ENCODE measurements at regions not wholly inside any gene's neighbourhood (a gene's known extent, or its start where the extent isn't known, plus 50 kb on each side); places are given as distances from the start of the nearest gene placed in this dataset.
"Not testable (repeated sequence)": the region's sequence is repeated elsewhere in the genome, so short reads cannot be mapped to it uniquely, and the experiment has no call there.

DNA sequence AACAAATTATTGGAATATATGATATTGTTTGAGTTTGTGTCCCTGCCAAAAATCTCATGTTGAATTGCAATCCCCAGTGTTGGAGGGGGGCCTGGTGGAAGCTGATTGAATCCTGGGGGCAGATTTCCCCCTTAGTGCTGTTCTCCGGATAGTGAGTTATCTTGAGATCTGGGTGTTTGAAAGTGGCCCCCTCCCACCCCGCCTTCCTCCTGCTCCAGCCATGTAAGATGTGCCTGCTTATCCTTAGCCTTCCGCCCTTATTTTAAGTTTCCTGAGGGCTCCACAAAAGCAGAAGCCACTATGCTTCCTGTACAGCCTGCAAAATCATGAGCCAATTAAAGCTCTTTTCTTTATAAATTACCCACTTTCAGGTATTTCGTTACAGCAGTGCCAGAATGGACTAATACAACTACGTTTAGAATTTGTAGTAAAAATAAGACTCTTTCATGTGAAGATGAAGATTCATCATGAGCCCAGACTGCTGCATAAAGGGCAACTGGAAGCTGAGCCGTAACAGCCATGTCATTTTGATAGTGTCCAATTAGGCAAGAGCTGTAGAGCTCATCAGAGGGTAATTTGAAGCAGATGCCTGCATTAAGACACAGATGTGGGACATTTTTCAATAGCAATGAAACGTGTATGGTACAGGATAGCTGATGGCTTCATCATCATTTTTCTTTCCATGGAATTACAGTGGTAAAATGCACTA, 1007.2 kb downstream of the REEP3 start:
- DNase-seq = no peak

DNA sequence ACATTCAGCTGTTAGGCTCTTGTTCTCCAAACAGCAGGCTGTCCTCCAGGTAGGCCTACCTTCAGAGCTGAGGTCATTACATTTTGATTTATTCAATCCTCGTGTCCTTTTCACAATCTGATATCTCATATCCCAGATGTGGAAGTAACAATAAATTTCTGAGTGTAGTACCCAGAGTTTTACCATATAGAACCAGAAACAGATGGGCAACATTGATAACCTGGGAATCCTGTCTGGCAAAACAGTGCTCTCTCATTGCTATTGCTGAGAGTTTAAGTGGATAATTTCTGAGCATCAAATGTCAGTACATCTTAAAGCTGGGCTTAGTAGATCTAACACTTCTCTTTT, 1007.8 kb downstream of the REEP3 start:
- no peak for DNase-seq

DNA sequence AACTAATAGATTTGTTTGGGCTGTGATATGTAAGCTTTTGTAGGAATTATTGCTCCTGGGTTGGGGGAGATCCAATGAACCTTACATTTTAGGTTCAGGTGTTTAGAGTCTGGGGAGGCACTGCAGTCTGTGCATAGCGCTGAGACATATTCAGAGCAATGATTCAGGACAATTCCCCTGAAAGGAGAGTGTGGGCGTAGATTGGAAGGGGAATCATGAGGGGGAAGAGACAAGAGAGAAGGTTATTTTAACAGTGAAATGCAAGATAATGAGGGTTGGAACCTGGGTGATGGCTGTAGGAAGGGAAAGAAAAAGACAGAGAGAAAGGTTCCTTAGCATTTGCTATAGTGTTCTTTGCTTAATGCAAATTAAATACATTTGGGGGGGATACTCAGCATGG, 1013.4 kb downstream of the REEP3 start:
- no peak for DNase-seq

DNA sequence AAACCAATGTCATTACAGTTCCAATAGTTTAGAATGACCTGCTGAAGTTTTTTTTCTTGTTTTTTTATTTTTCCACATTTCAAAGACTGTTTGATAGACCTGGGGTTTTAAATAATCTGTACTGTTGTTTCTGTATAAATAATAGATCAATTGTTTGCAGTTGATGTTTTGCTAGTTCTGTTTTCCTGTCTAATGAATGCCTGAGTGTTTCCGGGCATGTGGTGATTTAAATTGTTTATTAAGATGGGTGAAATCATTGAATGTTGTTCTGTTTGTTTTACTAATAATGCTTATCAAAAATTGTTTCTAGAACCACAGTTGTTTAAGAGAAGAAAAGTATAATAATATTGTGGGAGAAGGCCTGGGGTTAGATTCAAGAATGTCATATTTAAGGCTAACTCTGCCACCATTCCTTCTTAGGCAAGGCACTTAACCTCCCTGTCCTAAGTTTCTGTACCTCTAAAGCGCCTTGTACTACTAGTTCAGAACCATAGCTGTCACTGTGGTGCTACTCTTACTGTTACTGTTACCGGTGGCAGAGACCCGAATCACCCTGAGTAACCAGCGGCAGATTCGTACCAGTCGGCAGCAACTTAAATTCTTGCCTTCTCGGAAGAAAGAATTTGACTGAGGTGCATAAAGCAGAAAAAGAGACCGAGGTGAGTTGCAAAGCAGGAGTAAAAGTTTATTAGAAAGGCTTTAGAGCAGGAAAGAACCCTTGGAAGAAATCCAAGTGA, 1014.1 kb downstream of the REEP3 start:
- no peak for DNase-seq

DNA sequence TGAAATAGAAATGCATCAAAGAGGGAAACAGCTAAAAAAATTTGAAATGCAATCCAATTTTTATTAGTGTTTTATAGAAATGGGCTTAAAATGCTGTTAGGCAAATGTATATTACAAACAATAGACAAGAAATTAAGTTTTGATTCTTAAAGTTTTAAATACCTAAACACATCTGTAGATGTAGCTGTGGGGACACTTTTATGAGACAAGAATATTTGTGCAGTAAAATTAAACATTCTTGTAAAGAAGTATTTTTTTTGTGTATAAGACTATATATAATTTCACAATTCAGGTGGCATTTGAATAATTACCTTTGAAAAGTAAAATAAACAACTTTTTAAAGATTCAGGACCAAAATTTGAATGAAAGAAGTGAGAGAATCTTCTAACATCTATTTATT, 1015.9 kb downstream of the REEP3 start:
- no peak for DNase-seq

DNA sequence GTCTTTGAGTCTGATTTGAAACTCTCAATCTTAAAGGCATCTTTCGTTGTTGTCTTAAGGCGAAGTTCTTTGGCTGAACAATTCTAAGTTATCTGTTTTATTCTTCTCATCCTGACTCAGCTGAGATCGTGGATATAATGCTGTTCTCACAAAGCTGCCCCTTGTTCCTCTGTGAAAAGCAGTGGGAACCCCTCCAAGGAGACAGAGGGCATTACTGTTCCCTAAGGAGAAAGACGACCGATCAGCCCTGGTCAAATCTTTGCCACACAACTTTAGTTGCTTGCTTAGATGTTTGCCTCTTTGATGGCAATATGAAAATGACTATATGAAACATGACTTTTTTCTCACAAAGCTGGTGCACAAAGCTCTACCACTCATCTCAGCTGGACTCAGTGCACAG, 1016.7 kb downstream of the REEP3 start:
- DNase-seq = no peak

DNA sequence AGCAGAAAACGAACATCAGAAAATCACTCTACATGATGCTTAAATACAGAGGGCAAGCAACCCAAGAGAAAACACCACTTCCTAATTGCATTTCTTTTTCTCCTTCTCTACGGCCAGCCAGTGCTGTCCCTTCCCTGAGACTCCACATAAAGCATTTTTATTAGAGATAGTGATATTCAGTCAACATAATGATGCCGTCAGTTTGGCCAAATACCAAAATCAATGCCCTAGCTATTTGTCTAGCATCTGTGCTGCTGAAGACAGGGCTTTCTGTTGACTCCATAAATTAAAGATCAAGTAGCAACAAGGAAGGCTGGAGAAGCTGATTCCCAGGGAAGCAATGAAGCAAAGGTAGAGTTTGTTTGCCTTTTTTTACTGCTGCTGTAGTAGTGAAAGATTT, 1024.9 kb downstream of the REEP3 start:
- DNase-seq = no peak

DNA sequence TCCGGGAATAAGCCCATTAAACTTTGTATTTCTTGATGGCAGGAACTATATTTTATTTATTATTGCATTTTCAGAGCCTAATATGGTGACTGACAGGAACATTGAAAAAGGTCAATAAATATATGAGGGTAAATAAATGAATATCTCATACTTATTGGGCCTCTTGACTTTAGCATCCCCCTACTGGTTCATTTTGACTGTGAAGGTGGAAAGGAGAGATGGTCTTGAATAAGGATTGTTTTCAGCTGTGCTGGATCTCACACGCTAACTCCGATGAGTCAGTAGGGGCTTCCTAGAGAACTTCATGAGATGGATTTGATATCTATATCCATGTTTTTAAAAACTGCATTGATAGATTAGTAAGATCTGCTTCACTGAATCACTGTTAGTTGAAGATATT, 1026.0 kb downstream of the REEP3 start:
- no peak for DNase-seq

DNA sequence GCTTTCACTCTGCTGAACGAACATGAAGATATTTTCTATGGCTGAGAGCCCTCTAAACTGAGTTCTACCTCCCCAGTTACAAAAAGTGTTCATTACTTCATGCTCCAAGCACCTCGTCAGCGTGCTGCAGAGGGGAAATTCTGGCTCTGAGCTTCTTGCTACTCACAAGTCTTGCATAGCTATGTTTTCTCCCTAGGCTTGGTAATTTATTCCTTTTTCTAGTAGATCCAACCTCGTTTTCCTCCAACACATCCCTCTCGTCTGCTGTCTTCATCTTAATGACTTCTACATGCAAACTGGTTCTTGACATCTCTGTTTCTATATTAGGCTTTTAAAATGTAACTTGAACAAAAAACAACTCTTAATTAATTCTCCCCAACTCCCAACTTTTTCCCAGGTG, 1034.5 kb downstream of the REEP3 start:
- DNase-seq = no peak

DNA sequence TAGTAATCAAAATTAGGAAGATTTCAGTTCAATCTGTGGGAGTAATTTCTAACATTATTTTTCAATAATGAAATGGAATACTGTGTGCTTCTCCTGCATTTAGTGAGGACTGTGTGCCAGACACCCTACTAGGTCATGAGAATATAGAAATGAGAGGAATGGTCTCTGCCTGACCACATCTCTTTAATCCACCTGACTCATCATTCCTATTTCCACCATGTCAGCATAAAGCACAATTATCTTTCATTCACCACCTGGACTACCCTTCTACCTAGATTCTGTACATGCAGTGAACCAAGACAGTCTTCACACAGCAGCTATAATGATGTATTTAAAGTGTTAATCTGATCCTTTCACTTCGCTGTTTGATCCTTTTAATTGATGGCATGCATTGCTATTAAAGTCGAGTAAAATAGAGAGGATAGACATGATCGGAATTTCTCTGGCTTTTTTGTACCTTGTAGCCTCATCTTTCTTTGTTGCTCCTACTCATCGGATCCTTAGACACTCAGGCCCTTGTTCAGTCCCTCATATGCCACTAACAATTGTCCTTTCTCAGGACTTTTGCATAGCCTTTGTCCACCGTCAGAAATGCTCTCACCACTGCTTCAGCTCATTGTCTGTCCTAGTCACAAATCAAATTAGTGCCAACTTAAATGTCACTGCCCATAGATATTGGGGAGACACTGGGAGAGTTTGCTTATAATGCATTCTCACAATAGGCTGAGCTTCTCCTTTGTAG, 1037.1 kb downstream of the REEP3 start:
- no peak for DNase-seq

DNA sequence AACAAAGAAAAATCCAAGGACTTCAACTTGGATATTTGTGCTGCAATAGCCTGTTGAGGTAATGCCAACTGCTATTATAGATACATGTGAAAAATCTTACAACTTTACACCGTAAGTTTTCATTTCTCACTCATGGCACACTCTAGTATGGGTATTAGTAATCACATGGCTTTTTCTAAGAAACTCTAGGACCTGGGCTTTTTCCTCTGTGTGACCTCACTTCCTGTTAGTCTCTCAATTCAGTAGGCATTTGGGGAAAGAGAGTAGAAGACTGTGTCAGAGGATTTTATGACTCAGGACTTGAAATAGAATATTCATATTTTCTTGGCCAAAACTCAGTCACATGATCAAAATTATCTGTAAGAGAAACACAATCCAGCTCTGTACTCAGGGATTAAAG, 1049.9 kb downstream of the REEP3 start:
- DNase-seq = no peak

DNA sequence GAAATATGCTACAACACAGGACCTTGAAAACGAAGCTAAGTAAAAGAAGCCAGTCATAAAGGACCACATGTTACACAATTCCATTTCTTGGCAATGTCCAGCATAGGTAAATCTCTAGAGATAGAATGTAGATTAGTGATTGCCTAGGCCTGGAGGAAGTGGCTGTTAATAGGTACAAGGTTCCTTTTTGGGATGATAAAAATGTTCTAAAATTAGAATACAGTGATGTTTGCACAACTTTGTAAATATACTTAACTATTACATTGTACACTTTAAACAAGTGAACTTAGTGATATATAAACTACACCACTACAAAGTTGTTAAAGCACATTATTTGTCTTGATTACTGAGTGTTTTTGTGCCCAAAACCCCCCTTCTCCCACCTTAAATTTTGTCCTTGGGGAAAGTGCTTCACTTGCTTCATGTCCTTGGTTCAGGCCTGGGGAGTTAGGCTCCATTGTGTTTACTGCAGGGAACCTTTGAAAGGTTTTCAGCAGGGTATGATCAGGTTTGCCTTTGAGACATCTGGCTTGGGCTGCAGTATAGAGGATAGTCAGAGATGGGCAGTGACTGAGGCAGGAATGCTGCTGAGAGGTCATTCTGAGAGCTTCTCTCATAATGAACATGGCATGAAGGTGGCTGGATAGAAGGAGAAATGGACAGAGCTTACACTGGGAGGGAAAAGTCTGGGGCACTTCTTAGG, 1052.6 kb downstream of the REEP3 start:
- no peak for DNase-seq

DNA sequence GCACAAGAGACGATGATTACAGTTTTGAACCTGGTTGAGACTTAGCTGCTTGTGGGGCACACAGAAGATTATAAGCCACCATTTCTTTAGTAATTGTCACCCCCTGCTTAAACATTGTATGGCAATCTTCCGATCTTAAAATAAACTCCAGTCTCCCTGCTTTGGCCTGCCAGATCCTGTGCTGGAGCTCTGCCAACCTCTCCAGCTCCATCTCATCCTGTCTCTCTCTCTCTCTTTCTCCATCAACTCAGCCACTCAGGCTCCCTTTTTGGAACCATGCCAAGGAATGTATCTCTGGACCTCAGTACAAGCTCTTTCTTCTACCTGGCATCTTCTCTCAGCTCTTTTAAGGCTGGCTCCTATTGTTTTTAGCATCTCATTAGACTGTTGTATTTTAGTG, 1053.2 kb downstream of the REEP3 start:
- DNase-seq = no peak

DNA sequence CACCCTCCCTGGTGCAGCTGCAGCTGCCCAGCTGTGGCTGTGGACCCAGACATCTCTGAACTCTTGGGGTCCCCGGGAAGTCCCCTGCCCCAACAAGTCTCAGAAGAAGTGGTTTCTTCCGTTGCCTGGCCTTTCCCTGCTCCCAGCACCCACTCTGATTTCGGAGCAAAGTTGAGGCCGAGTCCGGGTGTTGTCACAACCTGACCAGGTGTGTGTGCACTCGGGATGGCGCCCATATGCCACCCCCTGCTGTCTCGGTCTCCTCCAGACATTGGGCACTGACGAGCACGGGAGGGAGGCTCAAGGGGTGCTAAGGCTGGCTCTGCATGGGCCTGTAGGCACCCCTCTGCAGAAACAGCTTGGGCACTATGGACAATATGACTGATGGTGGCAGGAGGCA, 1055.3 kb downstream of the REEP3 start:
- DNase-seq = no peak

DNA sequence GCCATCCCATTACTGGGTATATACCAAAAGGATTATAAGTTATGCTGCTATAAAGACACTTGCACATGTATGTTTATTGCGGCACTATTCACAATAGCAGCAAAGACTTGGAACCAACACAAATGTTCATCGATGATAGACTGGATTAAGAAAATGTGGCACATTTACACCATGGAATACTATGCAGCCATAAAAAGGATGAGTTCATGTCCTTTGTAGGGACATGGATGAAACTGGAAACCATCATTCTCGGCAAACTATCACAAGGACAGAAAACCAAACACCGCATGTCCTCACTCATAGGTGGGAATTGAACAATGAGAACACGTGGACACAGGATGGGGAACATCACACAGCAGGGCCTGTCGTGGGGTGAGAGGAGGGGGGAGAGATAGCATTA, 1057.6 kb downstream of the REEP3 start:
- not testable (repeated sequence) for DNase-seq

DNA sequence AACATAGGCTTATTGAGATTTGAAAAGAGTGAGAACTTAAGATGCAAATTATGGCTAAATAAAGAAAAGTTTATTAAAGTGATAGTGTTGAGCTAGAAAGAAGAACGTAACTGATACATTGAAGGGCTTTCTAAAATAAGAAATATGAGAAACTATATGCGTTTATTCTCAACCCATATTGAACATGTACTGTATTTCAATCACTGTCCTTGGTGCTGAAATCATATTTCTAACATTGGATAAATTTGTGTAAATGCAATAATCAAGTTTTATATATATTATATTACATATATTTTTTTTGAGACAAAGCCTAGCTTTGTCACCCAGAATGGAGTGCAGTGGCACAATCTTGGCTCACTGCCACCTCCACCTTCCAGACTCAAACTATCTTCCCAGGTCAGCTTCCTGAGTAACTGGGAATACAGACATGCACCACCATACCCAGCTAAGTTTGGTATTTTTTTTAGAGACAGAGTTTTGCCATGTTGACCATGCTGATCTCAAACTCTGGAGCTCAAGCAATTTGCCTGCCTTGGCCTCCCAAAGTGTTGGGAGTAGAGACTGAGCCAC, 1065.8 kb downstream of the REEP3 start:
- no peak for DNase-seq

DNA sequence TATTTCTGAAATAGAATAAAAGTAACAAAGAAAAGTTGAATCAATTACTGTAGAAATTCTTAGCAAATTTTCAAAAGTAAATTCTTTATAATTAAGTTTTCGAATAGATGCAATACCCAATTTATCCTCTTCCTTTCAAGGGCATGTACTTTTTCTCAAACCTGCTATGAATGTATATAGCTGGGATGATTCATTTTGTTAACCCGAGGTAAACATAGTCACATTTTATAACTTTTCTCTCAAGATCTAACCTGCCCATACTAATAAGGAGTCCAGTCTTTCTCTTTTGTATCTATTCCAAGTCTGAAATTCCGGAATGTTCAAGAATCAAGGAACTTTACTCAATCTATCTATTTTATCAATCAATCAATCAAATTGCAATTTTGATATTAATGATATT, 1072.9 kb downstream of the REEP3 start:
- no peak for DNase-seq

DNA sequence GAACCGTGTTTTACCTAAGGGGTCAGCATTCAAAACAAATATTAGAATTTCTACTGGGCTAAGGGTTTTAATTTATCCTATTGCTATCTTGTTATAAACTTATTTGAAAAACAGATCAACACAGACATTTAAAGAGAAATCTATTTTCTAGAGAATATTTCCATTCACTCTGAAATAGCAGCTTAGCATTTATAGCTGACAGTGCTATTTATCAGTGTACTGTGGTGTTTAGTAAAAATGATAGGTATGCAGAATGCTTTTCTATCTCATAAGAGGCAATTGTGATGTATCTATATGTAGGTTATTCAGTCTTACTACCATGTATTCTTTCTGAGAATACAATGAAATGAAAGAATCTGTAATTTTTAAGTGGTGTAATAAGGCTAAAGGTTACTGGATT, 1077.4 kb downstream of the REEP3 start:
- no peak for DNase-seq

DNA sequence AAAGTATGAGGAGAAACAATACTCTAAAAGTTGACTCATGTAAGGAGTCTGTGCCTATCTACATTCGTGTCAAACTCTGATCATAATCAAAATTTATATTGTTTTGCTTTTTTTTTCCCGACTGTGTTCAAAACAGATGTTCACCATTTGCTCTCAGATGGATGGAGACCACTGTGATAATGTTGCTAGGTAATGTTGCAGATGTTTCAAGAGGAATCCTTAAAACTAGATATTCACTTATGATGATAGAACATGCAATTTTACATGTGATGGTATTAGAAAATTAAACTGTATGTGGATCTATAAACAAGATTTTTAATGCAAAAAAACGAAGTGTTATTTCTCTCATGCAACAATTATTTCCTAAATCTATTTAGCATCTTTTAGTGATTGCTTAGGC, 1080.1 kb downstream of the REEP3 start:
- no peak for DNase-seq

DNA sequence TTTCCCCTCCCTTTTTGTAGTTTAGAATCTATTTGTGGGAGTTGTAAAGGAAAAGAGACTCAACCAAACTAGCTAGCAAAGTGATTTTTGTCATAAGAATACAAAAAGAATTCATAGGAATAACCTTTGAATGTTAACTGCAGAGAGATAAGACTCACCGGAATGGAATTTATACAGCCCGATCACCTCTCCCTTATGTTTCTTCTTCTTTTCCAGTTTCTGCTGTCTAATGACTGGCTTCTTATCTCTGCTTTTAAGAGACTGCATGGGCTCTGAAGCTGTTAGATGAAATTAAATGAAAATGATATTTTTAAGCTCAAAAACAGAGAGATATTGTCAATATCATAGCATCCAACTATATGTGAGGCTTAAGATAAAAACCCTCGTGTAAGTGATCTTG, 1095.9 kb downstream of the REEP3 start:
- DNase-seq = no peak

DNA sequence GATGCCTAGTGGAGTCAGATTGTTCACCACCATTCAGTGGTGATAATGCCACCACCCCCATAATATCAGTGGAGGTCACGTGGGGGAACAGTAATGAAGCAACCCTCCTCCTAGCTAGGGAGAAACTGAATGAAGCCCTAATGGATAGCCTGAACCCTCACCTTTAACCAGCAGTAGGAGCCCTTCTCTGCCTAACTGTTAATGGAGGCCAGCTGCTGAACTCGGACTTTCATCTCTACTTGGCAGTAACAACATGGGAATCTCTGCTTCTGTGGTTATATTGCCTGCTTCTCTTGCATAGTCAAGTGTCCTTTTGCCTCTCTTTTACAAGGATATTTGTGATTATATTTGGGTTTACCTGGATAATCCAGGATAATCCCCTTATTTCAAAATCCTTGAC, 1097.9 kb downstream of the REEP3 start:
- DNase-seq = no peak

DNA sequence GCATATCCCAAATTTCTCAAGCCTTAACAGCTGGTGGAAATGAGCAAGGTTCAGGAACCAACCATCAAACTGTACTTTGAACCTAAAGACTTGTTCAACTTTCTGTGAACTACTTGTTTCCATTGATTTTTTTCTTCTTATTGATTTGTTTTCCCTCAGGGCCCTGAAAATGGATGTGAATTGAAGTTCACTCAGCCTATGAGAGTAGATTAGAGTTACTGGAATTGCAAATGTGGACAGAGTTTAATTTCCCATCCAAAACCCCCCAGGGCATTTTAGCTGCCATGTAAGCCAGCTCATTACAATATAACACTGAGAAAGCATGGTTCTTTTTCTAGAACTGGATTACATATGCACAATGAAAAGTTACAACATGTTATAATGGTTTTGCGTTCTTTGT, 1105.7 kb downstream of the REEP3 start:
- no peak for DNase-seq

DNA sequence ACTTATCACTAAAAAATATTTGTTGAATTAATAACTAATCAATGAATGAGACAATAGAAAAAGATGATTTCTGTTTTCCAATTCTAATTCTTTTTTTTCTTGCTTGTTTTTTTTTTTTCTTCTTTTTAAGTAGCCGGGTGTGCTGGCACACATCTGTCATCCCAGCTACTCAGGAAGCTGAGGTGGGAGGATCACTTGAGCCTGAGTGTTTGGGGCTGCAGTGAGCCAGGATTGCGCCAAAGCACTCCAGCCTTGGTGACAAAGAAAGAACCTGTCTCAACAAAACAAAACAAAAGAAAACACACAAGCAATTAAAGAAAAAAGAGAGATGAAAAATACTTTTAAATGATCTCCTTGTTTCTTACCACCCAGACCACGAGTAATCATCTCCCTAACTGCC, 1109.3 kb downstream of the REEP3 start:
- no peak for DNase-seq
